A549 (cell line): ENCODE measurements at regions not wholly inside any gene's neighbourhood (a gene's known extent, or its start where the extent isn't known, plus 50 kb on each side); places are given as distances from the start of the nearest gene placed in this dataset.

Experiments
- ATAC-seq, 2 experiments: fragments of 200-7000 bp in 1 of 2; fragments of >200 bp in 1 of 2; cut with Nextera tagmentation in 1 of 2; cut with Tn5 transposase in 1 of 2; 3 replicates each; pipeline versions ENCODE4 v1.8.0 to v1.9.1; 2018 to 2020; ENCODE audit warnings: mild to moderate bottlenecking in 1 of 2, moderate library complexity in 1 of 2
- CTCF ChIA-PET: fragments of 300-600 bp; sonication (Branson Sonifier 250); formaldehyde crosslinking; extraction: SDS; loops from one replicate; lab custom pipeline; 2021; ENCODE audit warnings: antibody characterized with exemption, inconsistent platforms; lab: Yijun Ruan, JAX
- POLR2A ChIA-PET: fragments of 350-600 bp; formaldehyde crosslinking; extraction: SDS; loops from one replicate; lab custom pipeline; 2021; ENCODE audit warnings: antibody characterized with exemption, inconsistent platforms; lab: Yijun Ruan, JAX
- DNase-seq, 2 experiments: peaks; one replicate each; pipeline versions ENCODE4 v3.0.0 to v3.0.0-alpha.2; 2011 to 2016; ENCODE audit warnings: low read depth in 1 of 2, low spot score in 1 of 2
- FAIRE-seq: peaks from 2 replicates; lab custom pipeline; 2011; peaks lifted over from hg19 to GRCh38; lab: Jason Lieb, UNC
- H3K27ac ChIP-seq, 2 experiments: fragments of >200 bp; sonication (Bioruptor Twin); formaldehyde crosslinking; 3 replicates each; pipeline ENCODE4 v1.5.1; 2016 to 2017
- H3K4me1 ChIP-seq: fragments of >200 bp; sonication (Bioruptor Twin); formaldehyde crosslinking; 3 replicates; pipeline ENCODE4 v1.6.1; 2016
- H3K4me2 ChIP-seq: fragments of >200 bp; sonication (Bioruptor Twin); formaldehyde crosslinking; 3 replicates; pipeline ENCODE4 v1.6.1; 2016
- H3K4me3 ChIP-seq: fragments of >200 bp; sonication (Bioruptor Twin); formaldehyde crosslinking; 3 replicates; pipeline ENCODE4 v1.5.1; 2016
- H3K9me3 ChIP-seq: fragments of >200 bp; sonication (Bioruptor Twin); formaldehyde crosslinking; 3 replicates; pipeline ENCODE4 v1.6.1; 2016
- BHLHE40 ChIP-seq: IDR thresholded peaks from 2 replicates; pipeline ENCODE4 v1.6.1; 2012; ENCODE audit warnings: low read depth, low read length, inconsistent platforms
- CBX8 ChIP-seq: fragments of 200-600 bp; sonication (generic); IDR thresholded peaks from 2 replicates; pipeline ENCODE4 v1.6.1; 2016
- CEBPB ChIP-seq, 2 experiments: fragments of >200 bp in 1 of 2; sonication (Bioruptor Twin) in 1 of 2; formaldehyde crosslinking in 1 of 2; IDR thresholded peaks; 2 replicates each; pipeline ENCODE4 v1.6.1; 2012 to 2016
- CHD2 ChIP-seq: fragments of 150-350 bp; IDR thresholded peaks from 2 replicates; pipeline ENCODE4 v1.6.1; 2014; ENCODE audit warnings: low read length; ENCODE audit not compliant: partially characterized antibody
- EP300 ChIP-seq, 2 experiments: fragments of >200 bp; sonication (Bioruptor Twin); formaldehyde crosslinking; IDR thresholded peaks; 2 replicates in 1 of 2; 3 replicates in 1 of 2; pipeline ENCODE4 v1.6.1; 2016 to 2017
- ESRRA ChIP-seq: fragments of 150-350 bp; IDR thresholded peaks from 2 replicates; pipeline ENCODE4 v1.6.1; 2014; ENCODE audit warnings: mild to moderate bottlenecking, low read length, borderline replicate concordance
- FOSB ChIP-seq: fragments of 250-450 bp; sonication (Bioruptor Pico); IDR thresholded peaks from 2 replicates; pipeline ENCODE4 v1.5.0; 2020; ENCODE audit warnings: mild to moderate bottlenecking, moderate library complexity
- FOXS1 ChIP-seq: fragments of 250-450 bp; sonication (Bioruptor Pico); IDR thresholded peaks from 2 replicates; pipeline ENCODE4 v1.5.0; 2020; ENCODE audit warnings: mild to moderate bottlenecking, moderate library complexity
- HDAC2 ChIP-seq: fragments of 200-600 bp; sonication (generic); IDR thresholded peaks from 2 replicates; pipeline ENCODE4 v1.6.1; 2016
- HOXB5 ChIP-seq: fragments of 250-450 bp; sonication (Bioruptor Pico); IDR thresholded peaks from 2 replicates; pipeline ENCODE4 v1.5.0; 2020; ENCODE audit warnings: mild to moderate bottlenecking, moderate library complexity
- JUN ChIP-seq, 2 experiments: fragments of >200 bp; sonication (Bioruptor Twin); formaldehyde crosslinking; IDR thresholded peaks; 2 replicates in 1 of 2; 3 replicates in 1 of 2; pipeline ENCODE4 v1.6.1; 2016 to 2017
- MAFK ChIP-seq: fragments of 450-650 bp; IDR thresholded peaks from 2 replicates; pipeline ENCODE4 v1.6.1; 2014; ENCODE audit not compliant: partially characterized antibody
- MAX ChIP-seq: IDR thresholded peaks from 2 replicates; pipeline ENCODE4 v1.6.1; 2012
- MAZ ChIP-seq: fragments of 150-350 bp; IDR thresholded peaks from 2 replicates; pipeline ENCODE4 v1.6.1; 2014; ENCODE audit warnings: antibody characterized with exemption, low read depth, low read length, borderline replicate concordance
- NFE2L2 ChIP-seq: fragments of 150-350 bp; conservative IDR thresholded peaks from 2 replicates; pipeline ENCODE4 v1.6.1; 2014; ENCODE audit warnings: low read length
- NR3C1 ChIP-seq: fragments of >200 bp; sonication (Bioruptor Twin); formaldehyde crosslinking; IDR thresholded peaks from 3 replicates; pipeline ENCODE4 v1.6.1; 2017
- POLR2A ChIP-seq: IDR thresholded peaks from 2 replicates; pipeline ENCODE4 v1.6.1; 2012; ENCODE audit warnings: mild to moderate bottlenecking, low read length
- RCOR1 ChIP-seq: fragments of 150-350 bp; IDR thresholded peaks from 2 replicates; pipeline ENCODE4 v1.6.1; 2014; ENCODE audit warnings: antibody characterized with exemption, low read length, low read depth
- RFX5 ChIP-seq: fragments of 450-650 bp; IDR thresholded peaks from 2 replicates; pipeline ENCODE4 v1.7.1; 2014; ENCODE audit warnings: antibody characterized with exemption, mild to moderate bottlenecking, moderate library complexity
- RNF2 ChIP-seq: fragments of 200-600 bp; sonication (generic); IDR thresholded peaks from 2 replicates; pipeline ENCODE4 v1.6.1; 2016; ENCODE audit warnings: low read depth, mild to moderate bottlenecking, antibody characterized with exemption, moderate library complexity, borderline replicate concordance
- USF2 ChIP-seq: fragments of 450-650 bp; IDR thresholded peaks from 2 replicates; pipeline ENCODE4 v1.6.1; 2014; ENCODE audit warnings: antibody characterized with exemption
- ZSCAN20 ChIP-seq: fragments of 250-450 bp; sonication (Bioruptor Pico); IDR thresholded peaks from 2 replicates; pipeline ENCODE4 v1.8.0; 2022; ENCODE audit warnings: mild to moderate bottlenecking, moderate library complexity
- WGBS: methylation state at CpG from one replicate; pipeline ENCODE4 v1.1.6; 2017; ENCODE audit errors: missing lambda C conversion rate; 5-methylcytosine and 5-hydroxymethylcytosine counted together
- TF ChIP-seq, protein P1 (sequence below): fragments of >200 bp; sonication (Bioruptor Twin); formaldehyde crosslinking; IDR thresholded peaks from 3 replicates; pipeline ENCODE4 v1.6.1; 2016
- TF ChIP-seq, protein P2 (sequence below): IDR thresholded peaks from 2 replicates; pipeline ENCODE4 v1.6.1; 2012
- TF ChIP-seq, protein P3 (sequence below): fragments of 250-450 bp; sonication (Bioruptor Pico); IDR thresholded peaks from 2 replicates; pipeline ENCODE4 v1.5.0; 2020; ENCODE audit warnings: low read depth, mild to moderate bottlenecking, moderate library complexity

DNA sequence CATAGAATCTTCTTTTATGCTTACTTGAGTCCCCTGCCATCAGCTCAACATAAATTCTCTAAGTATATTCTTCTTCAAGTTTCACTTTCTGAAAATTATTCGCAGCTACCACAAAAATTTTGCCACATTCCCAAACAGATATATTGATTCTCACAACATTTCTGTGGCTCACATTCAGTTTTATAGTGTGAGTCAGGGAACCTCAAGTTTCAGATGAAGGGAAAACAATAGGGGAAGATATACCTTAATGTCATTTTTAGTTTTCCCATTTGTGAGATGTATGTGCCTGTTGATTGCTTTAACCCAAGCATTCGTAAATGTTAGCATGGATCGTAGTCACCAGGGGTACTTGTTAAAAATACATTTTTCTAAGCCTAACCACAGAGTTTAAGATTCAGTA is 465.8 kb downstream of the CCER1 start:
- Histone ChIP-seq H3K4me1 (no peaks in the 10 kb centered on the region), H3K27ac (no peak overlapping the region), H3K4me3 (no peak overlapping the region), H3K9me3 (peaks cover 8% of the 10 kb centered on the region; the same call in 2 of the 3 replicates), H3K4me2 (no peak overlapping the region)
- WGBS, result 28% methylated on average over 3 of the region's 3 CpGs
- ATAC-seq (no peak), FAIRE-seq (no peak), DNase-seq (no peak)
- ChIA-PET POLR2A (no interaction called here), CTCF (no interaction called here)
- TF ChIP-seq EP300 (IDR thresholded peaks at IDR 0.05) (no peak), MAFK (no peak), CBX8 (no peak), JUN (IDR thresholded peaks at IDR 0.05) (no peak)
- TF ChIP-seq, protein P1, sequence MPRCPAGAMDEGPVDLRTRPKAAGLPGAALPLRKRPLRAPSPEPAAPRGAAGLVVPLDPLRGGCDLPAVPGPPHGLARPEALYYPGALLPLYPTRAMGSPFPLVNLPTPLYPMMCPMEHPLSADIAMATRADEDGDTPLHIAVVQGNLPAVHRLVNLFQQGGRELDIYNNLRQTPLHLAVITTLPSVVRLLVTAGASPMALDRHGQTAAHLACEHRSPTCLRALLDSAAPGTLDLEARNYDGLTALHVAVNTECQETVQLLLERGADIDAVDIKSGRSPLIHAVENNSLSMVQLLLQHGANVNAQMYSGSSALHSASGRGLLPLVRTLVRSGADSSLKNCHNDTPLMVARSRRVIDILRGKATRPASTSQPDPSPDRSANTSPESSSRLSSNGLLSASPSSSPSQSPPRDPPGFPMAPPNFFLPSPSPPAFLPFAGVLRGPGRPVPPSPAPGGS, result no peak

- FAIRE-seq, result no peak
- TF ChIP-seq, protein P2, sequence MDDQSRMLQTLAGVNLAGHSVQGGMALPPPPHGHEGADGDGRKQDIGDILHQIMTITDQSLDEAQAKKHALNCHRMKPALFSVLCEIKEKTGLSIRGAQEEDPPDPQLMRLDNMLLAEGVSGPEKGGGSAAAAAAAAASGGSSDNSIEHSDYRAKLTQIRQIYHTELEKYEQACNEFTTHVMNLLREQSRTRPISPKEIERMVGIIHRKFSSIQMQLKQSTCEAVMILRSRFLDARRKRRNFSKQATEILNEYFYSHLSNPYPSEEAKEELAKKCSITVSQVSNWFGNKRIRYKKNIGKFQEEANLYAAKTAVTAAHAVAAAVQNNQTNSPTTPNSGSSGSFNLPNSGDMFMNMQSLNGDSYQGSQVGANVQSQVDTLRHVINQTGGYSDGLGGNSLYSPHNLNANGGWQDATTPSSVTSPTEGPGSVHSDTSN, result no peak
- TF ChIP-seq NR3C1, result no peak
- Histone ChIP-seq H3K4me2 (no peak overlapping the region), H3K27ac (no peak overlapping the region), H3K4me3 (no peak overlapping the region), H3K4me1 (no peaks in the 10 kb centered on the region), H3K9me3 (peaks cover 2% of the 10 kb centered on the region; the same call in 1 of the 3 replicates)
- no peak for ATAC-seq
- POLR2A ChIA-PET, result no interaction called here
- CTCF ChIA-PET, result no interaction called here
- no peak for DNase-seq
Observed at GRCh38 chr12:90485560-90485959, 469.4 kb downstream of the CCER1 start.

DNA sequence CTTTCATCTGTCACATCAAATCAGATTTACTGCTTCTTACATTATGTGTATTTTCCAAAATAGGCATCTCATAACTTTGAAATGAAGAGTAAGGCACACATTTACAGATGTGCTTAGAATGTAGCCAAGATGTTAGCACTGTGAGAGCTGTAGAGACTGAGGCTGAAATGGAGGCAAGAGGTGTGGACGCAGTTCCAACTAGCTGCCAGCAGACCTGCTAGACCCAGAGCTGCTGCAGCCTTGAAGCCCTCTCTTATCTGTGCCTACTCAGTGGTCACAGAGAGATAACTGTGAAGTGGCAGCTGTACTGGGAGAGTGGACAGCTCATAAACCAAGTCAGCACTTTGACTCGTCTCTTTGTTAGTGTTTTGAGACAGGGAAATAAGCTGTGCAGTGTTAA is 470.9 kb downstream of the CCER1 start:
- no peaks in the 10 kb centered on the region for H3K4me1 ChIP-seq
- CTCF ChIA-PET, result no interaction called here
- H3K4me2 ChIP-seq, result no peak overlapping the region
- 30% methylated on average over 2 of the region's 2 CpGs for WGBS
- POLR2A ChIA-PET, result no interaction called here
- H3K4me3 ChIP-seq, result no peak overlapping the region
- no peak for TF ChIP-seq JUN (IDR thresholded peaks at IDR 0.05)
- TF ChIP-seq BHLHE40, result no peak
- TF ChIP-seq HOXB5 (CRISPR knock-in tag), result no peak
- TF ChIP-seq ESRRA, result no peak
- no peak for TF ChIP-seq CEBPB (IDR thresholded peaks at IDR 0.05)
- TF ChIP-seq RFX5, result no peak
- no peak for TF ChIP-seq CHD2
- H3K9me3 ChIP-seq, result no peaks in the 10 kb centered on the region; the same call in 2 of the 3 replicates
- no peak for FAIRE-seq
- H3K27ac ChIP-seq, result no peak overlapping the region
- no peak for ATAC-seq
- DNase-seq, result no peak

GRCh38 chr12:90481748-90482147 is 473.2 kb downstream of the CCER1 start:
- ChIA-PET CTCF (no interaction called here), POLR2A (no interaction called here)
- no peak overlapping the region for H3K4me3 ChIP-seq
- no peak overlapping the region for H3K4me2 ChIP-seq
- no peaks in the 10 kb centered on the region for H3K4me1 ChIP-seq
- TF ChIP-seq HDAC2, result no peak
- TF ChIP-seq, protein P3, sequence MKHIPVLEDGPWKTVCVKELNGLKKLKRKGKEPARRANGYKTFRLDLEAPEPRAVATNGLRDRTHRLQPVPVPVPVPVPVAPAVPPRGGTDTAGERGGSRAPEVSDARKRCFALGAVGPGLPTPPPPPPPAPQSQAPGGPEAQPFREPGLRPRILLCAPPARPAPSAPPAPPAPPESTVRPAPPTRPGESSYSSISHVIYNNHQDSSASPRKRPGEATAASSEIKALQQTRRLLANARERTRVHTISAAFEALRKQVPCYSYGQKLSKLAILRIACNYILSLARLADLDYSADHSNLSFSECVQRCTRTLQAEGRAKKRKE (CRISPR knock-in tag), result no peak
- no peak for TF ChIP-seq CHD2
- 10% methylated on average over 1 of the region's 1 CpG for WGBS
- H3K9me3 ChIP-seq, result no peaks in the 10 kb centered on the region
- ATAC-seq (no peak), DNase-seq (no peak), FAIRE-seq (no peak)
- H3K27ac ChIP-seq, result no peak overlapping the region

DNA sequence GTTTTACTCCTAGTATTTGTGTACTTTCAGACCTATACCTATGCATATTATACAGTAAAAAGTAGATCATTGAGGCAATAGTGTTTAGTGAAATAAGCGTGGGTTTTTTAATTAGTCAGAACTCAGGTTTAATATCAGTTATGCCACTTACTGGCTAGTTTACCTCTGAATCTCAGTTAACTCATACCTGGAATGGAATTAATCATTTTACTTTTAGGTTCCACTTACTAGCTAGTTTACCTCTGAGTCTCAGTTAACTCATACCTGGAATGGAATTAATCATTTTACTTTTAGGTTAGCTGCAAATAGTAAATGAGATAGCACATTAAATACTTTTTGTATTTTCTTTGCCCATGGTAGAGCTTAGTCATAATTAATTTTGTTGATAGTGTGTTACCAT is 475.7 kb downstream of the CCER1 start:
- Histone ChIP-seq H3K27ac (no peak overlapping the region), H3K4me3 (no peak overlapping the region), H3K9me3 (no peaks in the 10 kb centered on the region), H3K4me2 (no peak overlapping the region), H3K4me1 (no peaks in the 10 kb centered on the region)
- DNase-seq (no peak), ATAC-seq (no peak), FAIRE-seq (peak; percentile 86)
- POLR2A ChIA-PET, result no interaction called here
- CTCF ChIA-PET, result no interaction called here
- 92% methylated on average over 1 of the region's 1 CpG for WGBS
- TF ChIP-seq MAZ (no peak), MAX (no peak), POLR2A (no peak), FOXS1 (no peak), BHLHE40 (no peak), HOXB5 (CRISPR knock-in tag) (no peak), RNF2 (no peak), FOSB (no peak), RCOR1 (no peak), USF2 (no peak), MAFK (no peak), CBX8 (no peak), ZSCAN20 (CRISPR knock-in tag) (no peak), NFE2L2 (no peak)
- TF ChIP-seq, protein P3 (CRISPR knock-in tag), result no peak
